PFSK-1 (cell line): ENCODE measurements at regions not wholly inside any gene's neighbourhood (a gene's known extent, or its start where the extent isn't known, plus 50 kb on each side); places are given as distances from the start of the nearest gene placed in this dataset.

Source experiments
- FOXP2 ChIP-seq: optimal IDR thresholded peaks from 2 replicates; pipeline ENCODE3; 2011; ENCODE audit warnings: borderline replicate concordance, control low read depth, inconsistent platforms; ENCODE audit not compliant: insufficient read depth; ENCODE audit errors: extremely low read length, extremely low read depth
- POLR2AphosphoS5 ChIP-seq: IDR thresholded peaks from 2 replicates; pipeline ENCODE4 v1.6.1; 2012; ENCODE audit warnings: low read depth, mild to moderate bottlenecking, control low read depth, low read length, moderate library complexity
- SIN3A ChIP-seq: IDR thresholded peaks from 2 replicates; pipeline ENCODE4 v1.6.1; 2012; ENCODE audit warnings: mild to moderate bottlenecking, low read length, moderate library complexity, borderline replicate concordance; ENCODE audit not compliant: insufficient read depth
- TAF1 ChIP-seq: IDR thresholded peaks from 2 replicates; pipeline ENCODE4 v1.6.1; 2012; ENCODE audit warnings: low read length, control low read depth, borderline replicate concordance; ENCODE audit not compliant: insufficient read depth
- TF ChIP-seq, protein P1 (sequence below), 2 experiments: IDR thresholded peaks; 2 replicates each; pipeline versions ENCODE4 v1.6.1 to v1.8.0; 2011 to 2012; ENCODE audit warnings: low read depth in 2 of 2, low read length in 2 of 2, control low read depth in 1 of 2, inconsistent platforms in 1 of 2, mild to moderate bottlenecking in 1 of 2, moderate library complexity in 1 of 2; ENCODE audit not compliant: insufficient read depth in 1 of 2

DNA sequence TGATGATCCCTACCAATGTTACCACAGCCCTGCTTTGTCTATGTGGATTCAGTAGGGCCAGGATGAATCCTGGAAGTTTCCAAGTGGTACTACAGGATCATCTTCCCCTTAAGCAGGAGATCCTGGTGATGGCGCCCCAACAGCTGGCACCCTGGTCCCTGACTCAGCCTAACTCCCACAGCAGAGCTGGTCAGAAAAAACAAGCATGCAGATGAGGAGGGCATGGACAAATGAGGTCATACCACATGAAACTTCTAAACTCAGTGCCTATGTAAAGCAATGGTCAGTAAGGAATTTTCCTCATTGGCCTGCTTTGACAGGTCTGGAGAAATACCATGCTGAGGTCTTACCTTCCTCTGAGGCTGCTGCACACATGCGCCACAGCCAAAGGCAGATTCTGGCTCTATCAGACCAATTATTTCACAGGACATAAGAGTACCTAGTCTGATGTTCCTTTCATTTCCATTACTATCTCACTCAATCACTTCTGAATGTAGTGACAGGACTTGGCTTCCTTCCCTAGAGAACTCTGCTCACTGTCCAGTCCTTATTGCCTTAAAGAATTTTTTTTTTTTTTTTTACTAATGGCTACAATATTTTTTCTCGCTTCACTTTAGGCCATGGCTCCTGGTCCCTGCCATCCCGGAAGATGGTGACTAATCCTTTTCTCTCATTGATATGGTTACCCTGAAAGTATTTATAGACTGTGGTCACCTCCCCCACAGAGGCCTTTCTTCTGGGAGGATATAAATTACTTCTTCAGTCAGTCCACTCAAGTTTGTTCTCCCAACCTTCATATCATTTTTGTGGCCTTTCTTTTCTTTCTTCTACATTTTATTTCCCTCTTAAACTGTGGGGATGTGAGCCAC is 525.2 kb upstream of the PSMD7 start:
- no peak for TF ChIP-seq FOXP2
- TF ChIP-seq TAF1 = no peak
- no peak for TF ChIP-seq POLR2AphosphoS5
- TF ChIP-seq SIN3A = no peak
- TF ChIP-seq, protein P1, sequence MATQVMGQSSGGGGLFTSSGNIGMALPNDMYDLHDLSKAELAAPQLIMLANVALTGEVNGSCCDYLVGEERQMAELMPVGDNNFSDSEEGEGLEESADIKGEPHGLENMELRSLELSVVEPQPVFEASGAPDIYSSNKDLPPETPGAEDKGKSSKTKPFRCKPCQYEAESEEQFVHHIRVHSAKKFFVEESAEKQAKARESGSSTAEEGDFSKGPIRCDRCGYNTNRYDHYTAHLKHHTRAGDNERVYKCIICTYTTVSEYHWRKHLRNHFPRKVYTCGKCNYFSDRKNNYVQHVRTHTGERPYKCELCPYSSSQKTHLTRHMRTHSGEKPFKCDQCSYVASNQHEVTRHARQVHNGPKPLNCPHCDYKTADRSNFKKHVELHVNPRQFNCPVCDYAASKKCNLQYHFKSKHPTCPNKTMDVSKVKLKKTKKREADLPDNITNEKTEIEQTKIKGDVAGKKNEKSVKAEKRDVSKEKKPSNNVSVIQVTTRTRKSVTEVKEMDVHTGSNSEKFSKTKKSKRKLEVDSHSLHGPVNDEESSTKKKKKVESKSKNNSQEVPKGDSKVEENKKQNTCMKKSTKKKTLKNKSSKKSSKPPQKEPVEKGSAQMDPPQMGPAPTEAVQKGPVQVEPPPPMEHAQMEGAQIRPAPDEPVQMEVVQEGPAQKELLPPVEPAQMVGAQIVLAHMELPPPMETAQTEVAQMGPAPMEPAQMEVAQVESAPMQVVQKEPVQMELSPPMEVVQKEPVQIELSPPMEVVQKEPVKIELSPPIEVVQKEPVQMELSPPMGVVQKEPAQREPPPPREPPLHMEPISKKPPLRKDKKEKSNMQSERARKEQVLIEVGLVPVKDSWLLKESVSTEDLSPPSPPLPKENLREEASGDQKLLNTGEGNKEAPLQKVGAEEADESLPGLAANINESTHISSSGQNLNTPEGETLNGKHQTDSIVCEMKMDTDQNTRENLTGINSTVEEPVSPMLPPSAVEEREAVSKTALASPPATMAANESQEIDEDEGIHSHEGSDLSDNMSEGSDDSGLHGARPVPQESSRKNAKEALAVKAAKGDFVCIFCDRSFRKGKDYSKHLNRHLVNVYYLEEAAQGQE (IDR thresholded peaks at IDR 0.05; ENCODE audit: insufficient read depth in 1 of 2, low read depth in 2 of 2, low read length in 2 of 2) = no peak

DNA sequence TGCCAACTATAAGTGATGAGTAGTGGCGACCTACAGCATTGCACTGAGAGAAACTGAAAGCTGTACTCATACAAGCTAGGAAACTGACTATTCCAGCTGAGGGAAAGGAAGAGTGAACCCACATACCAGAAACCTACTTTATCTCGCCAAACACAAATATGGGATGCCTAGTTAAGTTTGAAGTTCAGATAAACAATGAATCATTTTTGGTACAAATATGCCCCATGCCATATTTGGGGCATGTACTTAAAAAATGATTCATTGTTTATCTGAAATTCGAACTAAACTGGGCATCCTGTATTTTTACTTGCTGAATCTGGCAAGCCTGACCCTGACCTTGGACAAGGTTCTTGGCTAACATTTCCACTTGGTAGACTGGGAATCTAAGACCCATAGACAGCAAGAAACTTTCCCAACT is 527.8 kb upstream of the PSMD7 start:
- TF ChIP-seq SIN3A (no peak), FOXP2 (no peak), TAF1 (no peak), POLR2AphosphoS5 (no peak)
- TF ChIP-seq, protein P1 (IDR thresholded peaks at IDR 0.05; ENCODE audit: insufficient read depth in 1 of 2, low read depth in 2 of 2, low read length in 2 of 2) = no peak

DNA sequence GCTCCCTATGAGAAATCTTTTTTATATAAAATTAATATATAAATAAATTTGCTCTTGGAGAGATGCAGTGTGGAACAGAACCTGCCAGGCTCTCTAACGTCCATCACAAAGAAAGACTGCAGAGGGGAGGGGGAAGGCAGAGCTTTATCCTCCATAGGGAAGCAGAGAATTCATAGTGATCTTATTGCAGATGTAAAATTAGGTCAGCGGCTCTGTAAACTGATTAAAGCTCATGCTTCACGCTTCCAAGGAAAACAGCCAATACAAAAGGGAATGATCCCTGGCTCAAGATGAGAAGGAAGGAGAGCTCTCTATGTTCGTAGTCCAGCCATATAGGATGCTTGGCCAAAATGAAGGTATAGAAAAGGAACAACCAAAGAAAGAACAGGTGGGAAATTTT is 532.3 kb upstream of the PSMD7 start:
- TF ChIP-seq FOXP2 = no peak
- TF ChIP-seq, protein P1 (IDR thresholded peaks at IDR 0.05; ENCODE audit: insufficient read depth in 1 of 2, low read depth in 2 of 2, low read length in 2 of 2) = no peak
- no peak for TF ChIP-seq POLR2AphosphoS5
- TF ChIP-seq SIN3A = no peak
- no peak for TF ChIP-seq TAF1

DNA sequence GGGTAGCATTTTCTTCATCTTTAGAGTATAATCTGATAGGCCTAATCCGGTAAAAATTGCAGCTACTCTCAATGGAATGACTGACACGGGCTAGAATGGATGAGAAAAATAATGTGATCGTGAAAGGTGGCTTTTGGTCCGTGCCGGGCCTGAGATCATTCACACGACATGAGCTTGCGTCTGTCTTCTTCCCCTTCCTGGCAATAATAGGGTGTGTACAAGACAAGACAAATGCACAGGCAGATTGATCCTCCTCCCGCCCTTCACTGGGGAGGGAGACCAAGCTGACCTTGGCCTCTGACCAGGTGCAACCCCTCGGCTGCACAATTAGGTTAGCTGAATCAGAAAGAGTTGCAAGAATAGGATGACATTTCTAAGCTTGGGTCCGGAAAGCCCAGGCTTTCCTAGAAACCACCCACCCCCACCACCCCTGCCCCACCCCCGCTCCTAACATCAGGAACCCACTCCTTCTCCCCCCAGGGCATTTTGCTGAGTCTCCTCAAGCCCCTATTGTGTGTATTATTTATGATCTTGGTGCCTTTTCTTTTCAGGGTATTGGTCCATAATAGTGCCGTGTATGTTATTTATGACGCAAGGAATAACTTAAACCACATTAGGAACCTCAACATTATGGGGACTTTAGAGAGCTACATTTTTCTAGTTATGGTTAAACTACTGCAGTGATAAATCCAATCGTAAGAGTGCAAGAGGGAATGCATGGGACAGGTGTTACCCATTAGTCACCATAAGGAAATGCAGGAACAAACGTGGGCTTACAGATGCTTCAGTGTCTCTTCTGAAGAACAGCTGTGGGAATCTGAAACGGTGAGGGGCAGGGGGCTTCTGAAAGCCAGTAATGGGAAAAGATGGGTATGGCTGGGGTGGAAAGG is 540.1 kb upstream of the PSMD7 start:
- TF ChIP-seq SIN3A (no peak), TAF1 (no peak), FOXP2 (no peak), POLR2AphosphoS5 (no peak)
- TF ChIP-seq, protein P1 (IDR thresholded peaks at IDR 0.05; ENCODE audit: insufficient read depth in 1 of 2, low read depth in 2 of 2, low read length in 2 of 2) = no peak
